C4-2B (cell line): ENCODE measurements at regions not wholly inside any gene's neighbourhood (a gene's known extent, or its start where the extent isn't known, plus 50 kb on each side); places are given as distances from the start of the nearest gene placed in this dataset.
"Not testable (repeated sequence)": the region's sequence is repeated elsewhere in the genome, so short reads cannot be mapped to it uniquely, and the experiment has no call there.

ENCODE experiments used
- ZFX ChIP-seq: fragments of 450-650 bp; IDR thresholded peaks from 2 replicates; pipeline ENCODE4 v1.6.1; 2017
- TF ChIP-seq, protein P1 (sequence below): fragments of 450-650 bp; conservative IDR thresholded peaks from 2 replicates; pipeline ENCODE4 v1.5.1; 2017; ENCODE audit warnings: mild to moderate bottlenecking

DNA sequence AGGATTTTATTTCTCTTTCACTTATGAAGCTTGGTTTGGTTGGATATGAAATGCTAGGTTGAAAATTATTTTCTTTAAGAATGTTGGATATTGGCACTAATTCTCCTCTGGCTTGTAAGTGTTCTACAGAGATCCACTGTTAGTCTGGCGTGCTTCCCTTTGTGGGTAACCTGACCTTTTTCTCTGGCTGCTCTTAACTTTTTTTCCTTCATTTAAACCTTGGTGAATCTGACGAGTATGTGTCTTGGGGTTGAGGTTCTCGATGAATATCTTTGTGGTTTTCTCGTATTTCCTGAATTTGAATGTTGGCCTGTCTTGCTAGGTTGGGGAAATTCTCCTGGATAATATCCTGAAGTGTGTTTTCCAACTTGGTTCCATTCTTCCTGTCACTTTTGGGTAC lies 1208.4 kb upstream of the ADGRB3 start:
- TF ChIP-seq, protein P1, sequence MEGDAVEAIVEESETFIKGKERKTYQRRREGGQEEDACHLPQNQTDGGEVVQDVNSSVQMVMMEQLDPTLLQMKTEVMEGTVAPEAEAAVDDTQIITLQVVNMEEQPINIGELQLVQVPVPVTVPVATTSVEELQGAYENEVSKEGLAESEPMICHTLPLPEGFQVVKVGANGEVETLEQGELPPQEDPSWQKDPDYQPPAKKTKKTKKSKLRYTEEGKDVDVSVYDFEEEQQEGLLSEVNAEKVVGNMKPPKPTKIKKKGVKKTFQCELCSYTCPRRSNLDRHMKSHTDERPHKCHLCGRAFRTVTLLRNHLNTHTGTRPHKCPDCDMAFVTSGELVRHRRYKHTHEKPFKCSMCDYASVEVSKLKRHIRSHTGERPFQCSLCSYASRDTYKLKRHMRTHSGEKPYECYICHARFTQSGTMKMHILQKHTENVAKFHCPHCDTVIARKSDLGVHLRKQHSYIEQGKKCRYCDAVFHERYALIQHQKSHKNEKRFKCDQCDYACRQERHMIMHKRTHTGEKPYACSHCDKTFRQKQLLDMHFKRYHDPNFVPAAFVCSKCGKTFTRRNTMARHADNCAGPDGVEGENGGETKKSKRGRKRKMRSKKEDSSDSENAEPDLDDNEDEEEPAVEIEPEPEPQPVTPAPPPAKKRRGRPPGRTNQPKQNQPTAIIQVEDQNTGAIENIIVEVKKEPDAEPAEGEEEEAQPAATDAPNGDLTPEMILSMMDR: not testable (repeated sequence)
- not testable (repeated sequence) for TF ChIP-seq ZFX
